OCI-LY3 (cell line): ENCODE measurements at regions not wholly inside any gene's neighbourhood (a gene's known extent, or its start where the extent isn't known, plus 50 kb on each side); places are given as distances from the start of the nearest gene placed in this dataset.

Experiments used
- EZH2phosphoT487 ChIP-seq: fragments of 200-600 bp; shearing (Covaris generic); IDR thresholded peaks from 2 replicates; pipeline ENCODE4 v1.6.1; 2018; ENCODE audit warnings: antibody characterized with exemption, mixed run types, low read depth
- TF ChIP-seq, protein P1 (sequence below): fragments of 200-600, 300-600 bp; sonication (generic); IDR thresholded peaks from 2 replicates; pipeline ENCODE4 v1.5.1; 2014; ENCODE audit warnings: antibody characterized with exemption, low read length, low read depth

DNA sequence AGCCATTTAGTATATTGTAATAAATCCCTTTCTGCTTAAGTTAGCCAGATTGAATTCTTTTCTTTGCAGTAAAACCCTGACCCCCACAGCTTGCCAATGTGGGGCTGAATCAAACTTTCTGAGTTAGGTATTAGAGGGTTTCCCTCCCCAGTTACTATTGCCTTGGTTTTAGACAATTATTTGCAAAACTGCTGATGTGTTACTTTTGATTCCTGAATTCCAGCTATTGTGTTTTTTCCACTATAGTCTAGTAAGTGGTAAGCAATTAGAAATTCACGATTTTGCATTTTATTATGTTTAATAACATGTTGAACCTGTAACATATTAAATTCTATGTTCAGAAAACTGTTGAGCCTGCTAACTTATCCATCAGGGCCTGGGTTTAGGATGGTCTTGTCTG, 391.5 kb downstream of the DLEU7 start:
- TF ChIP-seq, protein P1, sequence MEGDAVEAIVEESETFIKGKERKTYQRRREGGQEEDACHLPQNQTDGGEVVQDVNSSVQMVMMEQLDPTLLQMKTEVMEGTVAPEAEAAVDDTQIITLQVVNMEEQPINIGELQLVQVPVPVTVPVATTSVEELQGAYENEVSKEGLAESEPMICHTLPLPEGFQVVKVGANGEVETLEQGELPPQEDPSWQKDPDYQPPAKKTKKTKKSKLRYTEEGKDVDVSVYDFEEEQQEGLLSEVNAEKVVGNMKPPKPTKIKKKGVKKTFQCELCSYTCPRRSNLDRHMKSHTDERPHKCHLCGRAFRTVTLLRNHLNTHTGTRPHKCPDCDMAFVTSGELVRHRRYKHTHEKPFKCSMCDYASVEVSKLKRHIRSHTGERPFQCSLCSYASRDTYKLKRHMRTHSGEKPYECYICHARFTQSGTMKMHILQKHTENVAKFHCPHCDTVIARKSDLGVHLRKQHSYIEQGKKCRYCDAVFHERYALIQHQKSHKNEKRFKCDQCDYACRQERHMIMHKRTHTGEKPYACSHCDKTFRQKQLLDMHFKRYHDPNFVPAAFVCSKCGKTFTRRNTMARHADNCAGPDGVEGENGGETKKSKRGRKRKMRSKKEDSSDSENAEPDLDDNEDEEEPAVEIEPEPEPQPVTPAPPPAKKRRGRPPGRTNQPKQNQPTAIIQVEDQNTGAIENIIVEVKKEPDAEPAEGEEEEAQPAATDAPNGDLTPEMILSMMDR, result no peak
- no peak for TF ChIP-seq EZH2phosphoT487
